GM12891 (cell line): ENCODE measurements at regions not wholly inside any gene's neighbourhood (a gene's known extent, or its start where the extent isn't known, plus 50 kb on each side); places are given as distances from the start of the nearest gene placed in this dataset.

ENCODE experiments used
- PAX5 ChIP-seq: IDR thresholded peaks from 2 replicates; pipeline ENCODE4 v1.6.1; 2011; ENCODE audit warnings: low read length, moderate library complexity, mild to moderate bottlenecking; ENCODE audit not compliant: insufficient read depth, severe bottlenecking
- POLR2A ChIP-seq: IDR thresholded peaks from 2 replicates; pipeline ENCODE4 v1.6.1; 2011; ENCODE audit warnings: low read depth, low read length, control low read depth
- POLR2AphosphoS5 ChIP-seq: IDR thresholded peaks from 2 replicates; pipeline ENCODE4 v1.6.1; 2011; ENCODE audit warnings: low read depth, low read length, control low read depth
- POU2F2 ChIP-seq: IDR thresholded peaks from 2 replicates; pipeline ENCODE4 v1.6.1; 2011; ENCODE audit warnings: low read depth, mild to moderate bottlenecking, control low read depth, low read length, moderate library complexity
- SPI1 ChIP-seq: IDR thresholded peaks from 2 replicates; pipeline ENCODE4 v1.6.1; 2011; ENCODE audit warnings: low read depth, low read length, control low read depth
- TAF1 ChIP-seq: IDR thresholded peaks from 2 replicates; pipeline ENCODE4 v1.6.1; 2011; ENCODE audit warnings: low read depth, low read length, control low read depth

DNA sequence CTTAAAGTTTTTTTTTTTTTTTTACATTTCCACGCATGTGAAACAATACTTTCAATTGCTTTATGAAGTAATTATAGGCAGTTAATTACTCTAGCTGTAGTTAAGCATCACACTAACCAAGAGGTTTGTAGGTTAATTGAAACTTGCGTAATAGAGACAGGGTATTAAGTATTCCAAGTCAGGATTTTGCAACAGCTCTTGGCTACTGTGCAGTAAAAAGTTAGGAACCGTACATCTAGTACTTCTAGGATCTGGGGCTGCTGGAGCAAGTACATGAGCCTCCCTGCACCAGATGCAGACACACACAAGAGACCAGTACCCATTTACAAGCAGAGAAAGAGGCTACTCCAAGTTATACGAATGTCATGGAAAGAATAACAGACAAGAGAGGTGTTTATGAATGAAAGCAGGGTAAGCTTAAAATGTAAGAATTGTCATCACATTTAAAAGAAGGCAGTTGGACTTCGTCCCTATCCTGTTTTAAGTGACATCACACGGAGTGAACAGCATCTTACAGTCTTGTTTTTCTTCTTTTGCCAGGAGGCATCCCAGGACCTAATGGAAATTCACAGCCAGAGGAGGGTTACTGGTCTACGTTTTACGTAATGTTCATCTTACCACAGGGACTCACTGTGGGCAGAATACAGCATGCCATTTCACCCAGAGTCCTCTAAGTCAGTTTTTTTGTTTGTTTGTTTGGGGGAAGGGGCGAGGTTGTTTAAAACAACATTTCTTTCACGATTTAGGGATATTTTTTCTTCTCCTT is 379.6 kb upstream of the PSMD7 start:
- TF ChIP-seq POLR2A (no peak), POLR2AphosphoS5 (no peak), PAX5 (no peak), TAF1 (no peak), SPI1 (no peak), POU2F2 (no peak)
